GM23338 (cell line): ENCODE measurements at regions not wholly inside any gene's neighbourhood (a gene's known extent, or its start where the extent isn't known, plus 50 kb on each side); places are given as distances from the start of the nearest gene placed in this dataset.

Experiments used
- ATAC-seq: fragments of 200-7000 bp; cut with Tn5 transposase; 3 replicates; pipeline ENCODE4 v1.9.1; 2020
- DNase-seq: peaks from one replicate; pipeline ENCODE4 v3.0.0-alpha.2; 2015; ENCODE audit warnings: low spot score
- H2AFZ ChIP-seq: fragments of 200-600 bp; sonication (generic); 2 replicates; pipeline ENCODE4 v1.8.0; 2016; ENCODE audit warnings: antibody characterized with exemption, mild to moderate bottlenecking, moderate library complexity
- H3F3A ChIP-seq: fragments of 200-600 bp; sonication (generic); replicated peaks from 2 replicates; pipeline ENCODE4 v1.8.0; 2017; ENCODE audit warnings: antibody characterized with exemption, mixed run types, low read depth
- H3K27ac ChIP-seq: fragments of 200-600 bp; sonication (generic); 2 replicates; pipeline ENCODE4 v1.6.1; 2016; ENCODE audit warnings: low read depth
- H3K27me3 ChIP-seq: fragments of 200-600 bp; sonication (generic); 2 replicates; pipeline ENCODE4 v1.8.0; 2016; ENCODE audit warnings: mild to moderate bottlenecking, mixed run types, moderate library complexity; ENCODE audit not compliant: insufficient read depth
- H3K36me3 ChIP-seq: fragments of 200-600 bp; sonication (generic); 2 replicates; pipeline ENCODE4 v1.8.0; 2016; ENCODE audit warnings: mild to moderate bottlenecking; ENCODE audit not compliant: insufficient read depth
- H3K4me1 ChIP-seq: fragments of 200-600 bp; sonication (generic); 2 replicates; pipeline ENCODE4 v1.8.0; 2016; ENCODE audit warnings: mild to moderate bottlenecking, moderate library complexity; ENCODE audit not compliant: insufficient read depth
- H3K4me2 ChIP-seq: fragments of 200-600 bp; sonication (generic); 2 replicates; pipeline ENCODE4 v1.7.1; 2017; ENCODE audit warnings: mixed run types
- H3K4me3 ChIP-seq: fragments of 200-600 bp; sonication (generic); 2 replicates; pipeline ENCODE4 v1.6.1; 2016; ENCODE audit warnings: mixed run types
- H3K79me2 ChIP-seq: fragments of 200-600 bp; sonication (generic); replicated peaks from 2 replicates; pipeline ENCODE4 v1.8.0; 2017; ENCODE audit warnings: mild to moderate bottlenecking; ENCODE audit not compliant: insufficient read depth
- H3K9me2 ChIP-seq: fragments of 200-600 bp; sonication (generic); 2 replicates; pipeline ENCODE4 v1.8.0; 2017; ENCODE audit not compliant: insufficient read depth
- H4K20me1 ChIP-seq: fragments of 200-600 bp; sonication (generic); replicated peaks from 2 replicates; pipeline ENCODE4 v1.8.0; 2017; ENCODE audit warnings: mild to moderate bottlenecking; ENCODE audit not compliant: insufficient read depth
- H3K27ac Mint-ChIP-seq: 2 replicates; pipeline ENCODE4 v1.8.0; 2020; ENCODE audit warnings: inconsistent platforms, mild to moderate bottlenecking, moderate library complexity, mixed read lengths
- H3K27me3 Mint-ChIP-seq: 3 replicates; pipeline ENCODE4 v1.8.0; 2022; ENCODE audit warnings: low read depth, mild to moderate bottlenecking, moderate library complexity, mixed read lengths, inconsistent platforms; ENCODE audit not compliant: insufficient read depth, poor library complexity
- H3K36me3 Mint-ChIP-seq: 3 replicates; pipeline ENCODE4 v1.8.0; 2021; ENCODE audit warnings: low read depth, mild to moderate bottlenecking, inconsistent platforms, moderate library complexity, mixed read lengths
- H3K4me1 Mint-ChIP-seq: 3 replicates; pipeline ENCODE4 v1.8.0; 2020; ENCODE audit warnings: mild to moderate bottlenecking, inconsistent platforms, mixed read lengths
- H3K4me3 Mint-ChIP-seq: 3 replicates; pipeline ENCODE4 v1.8.0; 2021; ENCODE audit warnings: moderate library complexity, mild to moderate bottlenecking, inconsistent platforms, mixed read lengths
- H3K9me3 Mint-ChIP-seq: 3 replicates; pipeline ENCODE4 v1.8.0; 2020; ENCODE audit warnings: moderate library complexity, mild to moderate bottlenecking, inconsistent platforms, mixed read lengths
- REST ChIP-seq: IDR thresholded peaks from one replicate; pipeline ENCODE4 v1.6.1; 2018; ENCODE audit warnings: antibody characterized with exemption; ENCODE audit not compliant: unreplicated experiment
- STAT1 ChIP-seq: IDR thresholded peaks from one replicate; pipeline ENCODE4 v1.6.1; 2016; ENCODE audit warnings: antibody characterized with exemption; ENCODE audit not compliant: unreplicated experiment

DNA sequence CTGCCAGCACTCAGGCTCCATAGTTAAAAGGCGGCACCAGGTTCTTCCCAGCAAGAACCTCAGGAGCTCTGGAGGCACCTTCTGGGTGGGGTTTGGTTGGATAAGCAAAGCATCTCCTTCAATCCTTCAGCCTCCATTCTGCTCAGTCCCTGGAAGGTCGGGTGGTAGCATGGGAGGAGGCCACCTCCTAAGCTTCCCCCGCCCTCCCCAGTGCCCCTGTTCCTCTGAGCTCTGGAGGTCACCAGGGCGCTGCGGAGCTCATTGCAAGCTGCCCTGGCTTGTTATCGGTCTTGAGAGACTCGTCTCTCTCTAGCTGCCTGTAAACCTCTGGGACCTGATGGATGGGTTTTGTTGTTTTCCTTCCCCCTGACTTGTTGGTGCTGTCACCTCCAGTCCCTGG, 124.8 kb downstream of the RPLP1 start:
- Histone ChIP-seq H3K36me3 (no peaks in the 10 kb centered on the region), H2AFZ (no peak overlapping the region), H3K79me2 (no peaks in the 10 kb centered on the region), H3K4me2 (no peak overlapping the region), H3K27me3 (no peaks in the 10 kb centered on the region), H3K27ac (no peak overlapping the region), H3K4me1 (no peaks in the 10 kb centered on the region), H3F3A (no peaks in the 10 kb centered on the region), H4K20me1 (no peaks in the 10 kb centered on the region), H3K4me3 (no peak overlapping the region), H3K9me2 (peaks cover 8% of the 10 kb centered on the region; the same call in 1 of the 2 replicates)
- Mint-ChIP-seq H3K27me3 (peaks cover 8% of the 10 kb centered on the region), H3K27ac (no peak overlapping the region), H3K9me3 (peaks cover 2% of the 10 kb centered on the region; the same call in 1 of the 3 replicates), H3K4me1 (peaks cover 14% of the 10 kb centered on the region), H3K4me3 (no peak overlapping the region), H3K36me3 (no peaks in the 10 kb centered on the region)
- ATAC-seq (no peak), DNase-seq (no peak)
- TF ChIP-seq STAT1 (no peak), REST (no peak)

DNA sequence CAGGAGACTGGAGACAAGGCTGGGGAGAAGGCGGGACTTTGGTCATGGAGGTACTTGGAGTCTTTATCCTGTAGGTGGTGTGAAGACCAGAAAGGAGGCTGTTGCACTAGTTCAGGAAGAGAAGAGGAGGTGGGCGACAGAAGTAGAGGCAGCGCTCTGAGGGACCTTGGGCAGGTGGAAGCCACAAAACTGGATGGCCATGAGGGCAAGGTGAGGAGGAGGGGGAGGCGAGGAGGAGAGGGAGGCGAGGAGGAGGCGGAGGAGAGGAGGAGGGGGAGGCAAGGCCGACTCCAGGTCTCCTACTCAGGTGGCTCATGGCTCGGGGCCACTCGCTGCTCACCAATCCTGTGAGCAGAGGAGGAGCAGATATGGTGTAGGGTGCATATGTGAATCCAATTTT, 125.6 kb downstream of the RPLP1 start:
- Histone ChIP-seq H3K36me3 (no peaks in the 10 kb centered on the region), H3K27me3 (no peaks in the 10 kb centered on the region), H3K4me3 (no peak overlapping the region), H3K4me2 (no peak overlapping the region), H3K79me2 (no peaks in the 10 kb centered on the region), H3K9me2 (peaks cover 8% of the 10 kb centered on the region; the same call in 1 of the 2 replicates), H4K20me1 (no peaks in the 10 kb centered on the region), H2AFZ (no peak overlapping the region), H3K4me1 (no peaks in the 10 kb centered on the region), H3F3A (no peaks in the 10 kb centered on the region), H3K27ac (no peak overlapping the region)
- Mint-ChIP-seq H3K4me3 (no peak overlapping the region), H3K9me3 (peaks cover 2% of the 10 kb centered on the region; the same call in 1 of the 3 replicates), H3K36me3 (no peaks in the 10 kb centered on the region), H3K27me3 (peaks cover 8% of the 10 kb centered on the region), H3K27ac (no peak overlapping the region), H3K4me1 (peaks cover 14% of the 10 kb centered on the region)
- ATAC-seq (no peak), DNase-seq (no peak)
- TF ChIP-seq REST: no peak
- no peak for TF ChIP-seq STAT1
